ENCODE measurements at regions not wholly inside any gene's neighbourhood (a gene's known extent, or its start where the extent isn't known, plus 50 kb on each side); places are given as distances from the start of the nearest gene placed in this dataset.

DNA sequence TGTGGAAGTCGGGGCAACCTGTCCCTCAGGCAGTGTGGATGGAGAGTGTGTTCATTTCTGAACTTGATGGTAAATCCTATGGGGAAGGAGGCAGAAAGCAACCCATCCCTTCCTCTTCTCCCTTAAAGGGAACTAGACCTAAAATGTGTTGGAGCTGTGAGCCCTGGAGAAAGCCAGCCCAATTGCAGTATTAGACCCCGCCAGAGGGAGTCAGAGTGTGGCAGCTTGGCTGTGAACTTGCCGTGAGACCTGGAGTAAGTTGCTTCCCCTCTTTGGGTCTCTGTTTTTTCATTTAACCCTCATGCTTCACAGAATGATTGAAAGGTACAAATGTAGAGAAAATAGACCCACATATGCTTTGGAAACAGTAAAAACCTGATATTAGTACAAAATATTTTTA is 108.7 kb upstream of the PAK3 start:
- no peak for DNase-seq
- Histone ChIP-seq H3K4me3 (ENCODE audit: low read depth, low read length) (no peak overlapping the region), H3K36me3 (replicated peaks) (no peaks in the 10 kb centered on the region), H3K27ac (no peak overlapping the region), H3K27me3 (replicated peaks) (no peaks in the 10 kb centered on the region)
- in situ Hi-C loops (cut with HindIII; ENCODE audit: low pct_ligation_motif_present, low sequenced_read_pairs), result no loop called here
- TF ChIP-seq, protein P1, sequence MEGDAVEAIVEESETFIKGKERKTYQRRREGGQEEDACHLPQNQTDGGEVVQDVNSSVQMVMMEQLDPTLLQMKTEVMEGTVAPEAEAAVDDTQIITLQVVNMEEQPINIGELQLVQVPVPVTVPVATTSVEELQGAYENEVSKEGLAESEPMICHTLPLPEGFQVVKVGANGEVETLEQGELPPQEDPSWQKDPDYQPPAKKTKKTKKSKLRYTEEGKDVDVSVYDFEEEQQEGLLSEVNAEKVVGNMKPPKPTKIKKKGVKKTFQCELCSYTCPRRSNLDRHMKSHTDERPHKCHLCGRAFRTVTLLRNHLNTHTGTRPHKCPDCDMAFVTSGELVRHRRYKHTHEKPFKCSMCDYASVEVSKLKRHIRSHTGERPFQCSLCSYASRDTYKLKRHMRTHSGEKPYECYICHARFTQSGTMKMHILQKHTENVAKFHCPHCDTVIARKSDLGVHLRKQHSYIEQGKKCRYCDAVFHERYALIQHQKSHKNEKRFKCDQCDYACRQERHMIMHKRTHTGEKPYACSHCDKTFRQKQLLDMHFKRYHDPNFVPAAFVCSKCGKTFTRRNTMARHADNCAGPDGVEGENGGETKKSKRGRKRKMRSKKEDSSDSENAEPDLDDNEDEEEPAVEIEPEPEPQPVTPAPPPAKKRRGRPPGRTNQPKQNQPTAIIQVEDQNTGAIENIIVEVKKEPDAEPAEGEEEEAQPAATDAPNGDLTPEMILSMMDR (IDR thresholded peaks at IDR 0.05; ENCODE audit: low read depth, low read length, missing control alignments), result peak; percentile 53

DNA sequence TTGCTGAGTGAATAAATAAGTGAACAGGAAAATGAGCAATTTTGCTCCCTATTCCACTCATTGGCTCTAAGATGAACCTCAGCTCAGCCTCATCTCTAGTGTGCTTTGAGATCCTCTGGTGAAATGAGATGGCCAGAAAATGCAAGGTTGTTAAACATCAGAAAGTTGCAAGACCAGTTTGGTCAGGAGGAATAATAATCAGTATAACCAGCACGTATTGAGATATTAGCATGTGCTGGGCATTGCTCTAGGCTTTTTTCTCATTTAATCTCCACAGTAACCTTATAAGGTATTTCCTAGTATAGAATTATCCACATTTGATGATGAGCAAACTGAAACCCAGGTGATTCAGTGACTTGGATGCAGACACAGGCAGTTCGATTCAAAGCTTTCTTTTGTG is 110.5 kb upstream of the PAK3 start:
- in situ Hi-C loops (cut with HindIII; ENCODE audit: low pct_ligation_motif_present, low sequenced_read_pairs), result no loop called here
- no peaks in the 10 kb centered on the region for H3K27me3 ChIP-seq (replicated peaks)

DNA sequence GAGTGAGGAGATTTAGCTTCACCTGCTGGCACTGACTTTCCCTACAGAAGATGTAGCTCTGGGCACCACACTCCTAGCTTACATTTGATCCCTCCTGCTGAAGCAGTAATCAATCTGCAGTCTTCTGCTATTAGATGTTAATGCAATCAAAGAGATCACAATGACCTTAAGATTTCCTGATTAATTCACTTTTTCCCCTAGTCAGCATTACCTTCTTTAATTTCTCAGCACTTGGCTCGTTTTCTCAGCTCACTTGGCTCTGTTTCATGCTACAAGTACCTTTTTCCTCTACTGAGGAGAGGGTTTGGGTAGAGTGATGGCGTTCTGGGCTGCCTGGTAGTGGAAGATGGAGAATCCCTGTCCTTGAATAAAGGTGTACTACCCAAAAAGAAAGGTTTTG is 113.0 kb upstream of the PAK3 start:
- no peak overlapping the region for H3K27ac ChIP-seq
- no peaks in the 10 kb centered on the region for H3K27me3 ChIP-seq (replicated peaks)
- TF ChIP-seq, protein P1 (IDR thresholded peaks at IDR 0.05; ENCODE audit: low read depth, low read length, missing control alignments), result no peak
- no peak for DNase-seq
- H3K4me3 ChIP-seq (ENCODE audit: low read depth, low read length), result no peak overlapping the region
- in situ Hi-C loops (cut with HindIII; ENCODE audit: low pct_ligation_motif_present, low sequenced_read_pairs), result no loop called here
- no peaks in the 10 kb centered on the region for H3K36me3 ChIP-seq (replicated peaks)

More for the DNA sequence above, 110.5 kb upstream of the PAK3 start:
- no peak overlapping the region for H3K27ac ChIP-seq
- DNase-seq, result no peak
- no peak overlapping the region for H3K4me3 ChIP-seq (ENCODE audit: low read depth, low read length)
- TF ChIP-seq, protein P1 (IDR thresholded peaks at IDR 0.05; ENCODE audit: low read depth, low read length, missing control alignments), result no peak
- H3K36me3 ChIP-seq (replicated peaks), result no peaks in the 10 kb centered on the region

DNA sequence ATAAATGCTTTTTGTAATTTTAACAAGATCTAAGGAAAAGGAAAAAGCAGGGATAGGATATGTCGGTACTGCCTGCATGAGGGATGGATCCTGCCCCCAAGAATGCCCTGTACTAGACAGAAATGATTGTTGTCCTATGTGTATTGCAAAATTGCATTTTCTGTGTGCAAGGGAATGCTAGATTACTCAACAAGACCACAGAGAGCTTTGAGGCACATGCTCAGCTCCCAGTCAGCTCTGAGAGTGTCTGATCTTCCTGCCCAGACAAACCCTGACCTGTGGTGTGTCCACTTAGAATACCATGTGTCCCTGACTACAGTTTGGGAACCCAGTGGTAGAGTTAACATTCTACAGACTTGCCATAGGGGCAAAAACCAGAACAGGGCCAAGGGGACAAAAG is 129.2 kb upstream of the PAK3 start:
- TF ChIP-seq, protein P1 (IDR thresholded peaks at IDR 0.05; ENCODE audit: low read depth, low read length, missing control alignments), result no peak
- in situ Hi-C loops (cut with HindIII; ENCODE audit: low pct_ligation_motif_present, low sequenced_read_pairs), result no loop called here
- no peaks in the 10 kb centered on the region for H3K36me3 ChIP-seq (replicated peaks)
- H3K27ac ChIP-seq, result no peak overlapping the region
- H3K27me3 ChIP-seq (replicated peaks), result no peaks in the 10 kb centered on the region
- DNase-seq, result no peak
- H3K4me3 ChIP-seq (ENCODE audit: low read depth, low read length), result no peak overlapping the region

DNA sequence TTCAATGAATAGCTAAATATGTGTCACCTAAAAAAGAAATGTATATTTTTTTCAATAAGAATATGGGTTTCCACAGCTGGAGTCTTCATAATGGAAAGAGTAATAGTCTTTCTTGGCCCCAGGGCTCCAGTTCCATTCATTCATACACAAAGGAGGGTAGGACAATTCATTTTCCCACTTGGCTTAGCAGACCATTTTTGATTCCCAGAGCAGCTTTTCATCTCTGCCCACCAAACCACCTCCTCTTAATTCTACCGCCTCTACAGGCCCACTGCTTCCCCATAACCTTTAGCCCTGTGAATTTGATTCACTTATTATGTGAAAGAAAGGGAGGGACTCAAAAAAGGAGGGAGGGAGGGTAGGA is 129.9 kb upstream of the PAK3 start:
- in situ Hi-C loops (cut with HindIII; ENCODE audit: low pct_ligation_motif_present, low sequenced_read_pairs), result no loop called here
- H3K27ac ChIP-seq, result no peak overlapping the region
- H3K27me3 ChIP-seq (replicated peaks), result no peaks in the 10 kb centered on the region
- H3K4me3 ChIP-seq (ENCODE audit: low read depth, low read length), result no peak overlapping the region
- no peaks in the 10 kb centered on the region for H3K36me3 ChIP-seq (replicated peaks)
- TF ChIP-seq, protein P1 (IDR thresholded peaks at IDR 0.05; ENCODE audit: low read depth, low read length, missing control alignments), result no peak
- DNase-seq, result no peak

DNA sequence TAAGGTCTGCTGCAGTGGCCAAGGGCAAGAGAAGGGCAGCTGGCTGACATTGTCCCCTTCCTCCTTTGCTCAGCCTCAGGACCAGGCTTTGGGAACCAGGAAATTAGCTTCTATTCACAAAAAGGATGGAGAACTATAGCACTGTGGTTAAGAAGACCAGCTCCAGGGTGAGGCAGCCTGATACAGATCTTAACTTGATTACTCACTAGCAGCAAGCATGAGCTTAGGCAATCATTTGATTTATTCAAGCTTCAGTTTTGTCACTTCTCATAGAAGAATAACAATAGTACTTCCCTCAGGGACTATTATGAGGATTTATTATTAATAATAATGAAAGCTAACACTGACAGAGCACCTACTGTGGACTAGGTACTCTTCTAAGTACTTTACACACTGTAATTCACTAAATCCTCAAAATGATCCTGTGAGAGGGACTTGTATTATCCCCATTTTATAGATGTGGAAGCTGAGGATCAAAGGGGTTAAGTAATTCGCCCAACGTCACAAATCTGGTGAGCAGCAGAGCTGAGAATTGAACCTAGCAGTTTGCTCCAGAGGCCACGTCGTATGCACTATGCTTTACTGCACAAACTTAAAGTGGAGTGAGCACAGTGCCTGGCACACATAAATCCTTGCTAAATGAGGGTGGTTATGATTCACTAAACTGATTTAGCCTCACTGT is 130.4 kb upstream of the PAK3 start:
- no peaks in the 10 kb centered on the region for H3K36me3 ChIP-seq (replicated peaks)
- in situ Hi-C loops (cut with HindIII; ENCODE audit: low pct_ligation_motif_present, low sequenced_read_pairs), result no loop called here
- no peaks in the 10 kb centered on the region for H3K27me3 ChIP-seq (replicated peaks)
- no peak overlapping the region for H3K27ac ChIP-seq
- H3K4me3 ChIP-seq (ENCODE audit: low read depth, low read length), result no peak overlapping the region
- TF ChIP-seq, protein P1 (IDR thresholded peaks at IDR 0.05; ENCODE audit: low read depth, low read length, missing control alignments), result no peak
- no peak for DNase-seq

Data from brain microvascular endothelial cell (primary cell).